ENCODE measurements at regions not wholly inside any gene's neighbourhood (a gene's known extent, or its start where the extent isn't known, plus 50 kb on each side); places are given as distances from the start of the nearest gene placed in this dataset.

DNA sequence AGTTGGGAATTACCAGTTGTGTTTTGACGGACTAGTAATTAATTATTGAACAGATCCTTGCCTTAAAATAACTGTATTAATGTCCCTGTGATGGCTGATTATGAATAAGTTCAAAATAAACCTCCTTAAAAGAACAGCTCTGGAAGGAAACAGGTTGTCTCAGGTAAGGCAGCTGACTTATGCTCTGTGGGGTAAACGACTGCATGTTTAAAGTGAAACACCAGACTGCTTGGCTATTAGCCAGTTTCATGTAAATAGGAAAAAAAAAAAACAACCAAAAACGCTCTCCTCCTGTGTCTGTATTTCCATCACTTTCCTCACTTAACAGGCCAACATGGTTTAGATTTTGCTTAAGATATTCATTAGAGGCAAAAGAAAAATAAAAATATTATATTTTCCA, 243.6 kb downstream of the TMEM182 start (continued):
- TF ChIP-seq ZFX (IDR thresholded peaks at IDR 0.05) (no peak), ZBTB33 (IDR thresholded peaks at IDR 0.05; ENCODE audit: extremely low read depth, insufficient replicate concordance, low read length) (no peak), EZH2phosphoT487 (IDR thresholded peaks at IDR 0.05; ENCODE audit: borderline replicate concordance) (no peak), REST (IDR thresholded peaks at IDR 0.05; ENCODE audit: low read depth) (no peak)

GRCh38 chr2:103007086-103007485, 245.3 kb downstream of the TMEM182 start:
- Histone ChIP-seq H3K27ac (ENCODE audit: low read depth, low read length) (no peak overlapping the region), H3K27me3 (ENCODE audit: insufficient read depth, low read length) (peaks cover 5% of the 10 kb centered on the region; the same call in 1 of the 2 replicates), H3K4me3 (replicated peaks in 1 of 2; ENCODE audit: low read depth in 1 of 2, low read length in 2 of 2) (no peak overlapping the region), H3K9me2 (ENCODE audit: insufficient read depth) (no peaks in the 10 kb centered on the region), H3K79me2 (ENCODE audit: insufficient read depth, low read length) (no peaks in the 10 kb centered on the region), H3K9ac (ENCODE audit: low read length) (no peak overlapping the region), H4K20me1 (ENCODE audit: insufficient read depth) (no peaks in the 10 kb centered on the region), H3K4me2 (ENCODE audit: low read length) (no peak overlapping the region), H2AFZ (ENCODE audit: low read depth, low read length, poor library complexity, severe bottlenecking) (no peak overlapping the region), H3K36me3 (ENCODE audit: control insufficient read depth in 1 of 2, insufficient read depth in 2 of 2, low read length in 2 of 2) (no peaks in the 10 kb centered on the region), H3K4me1 (ENCODE audit: control insufficient read depth in 1 of 2, insufficient read depth in 2 of 2, low read length in 2 of 2) (no peaks in the 10 kb centered on the region), H3K9me3 (ENCODE audit: control insufficient read depth in 1 of 2, insufficient read depth in 1 of 2, low read depth in 1 of 2, low read length in 2 of 2) (no peaks in the 10 kb centered on the region)
- ChIA-PET RAD21 (ENCODE audit: low non-redundant PET in 1 of 2, low total read pairs in 2 of 2, uncharacterized antibody in 2 of 2, unreplicated experiment in 2 of 2) (no interaction called here), CTCF (no interaction called here), POLR2A (no interaction called here)
- ATAC-seq = no peak
- intact Hi-C loops (cut with micrococcal nuclease) = no loop called here
- DNase-seq (ENCODE audit: low read depth, low spot score) = no peak
- no TSS peak for BruUV-seq (replicated peaks)
- TF ChIP-seq EZH2phosphoT487 (IDR thresholded peaks at IDR 0.05; ENCODE audit: borderline replicate concordance) (no peak), YY1 (IDR thresholded peaks at IDR 0.05; ENCODE audit: extremely low read depth, insufficient replicate concordance, low read depth, low read length) (no peak), CTCF (IDR thresholded peaks at IDR 0.05 in 2 of 3, conservative IDR thresholded peaks at IDR 0.05 in 1 of 3; ENCODE audit: borderline replicate concordance in 1 of 3, insufficient read depth in 1 of 3, low read depth in 2 of 3, low read length in 2 of 3) (no peak), SRF (IDR thresholded peaks at IDR 0.05; ENCODE audit: low read depth) (no peak), SIN3A (IDR thresholded peaks at IDR 0.05; ENCODE audit: low read depth) (no peak), ELF1 (IDR thresholded peaks at IDR 0.05; ENCODE audit: borderline replicate concordance, low read depth) (no peak), EZH2 (IDR thresholded peaks at IDR 0.05) (no peak), POLR2A (IDR thresholded peaks at IDR 0.05; ENCODE audit: borderline replicate concordance, extremely low read depth, insufficient read depth, insufficient read length) (no peak), SP1 (IDR thresholded peaks at IDR 0.05; ENCODE audit: low read depth) (no peak), CEBPB (IDR thresholded peaks at IDR 0.05; ENCODE audit: low read depth) (no peak), JUND (IDR thresholded peaks at IDR 0.05) (no peak), TCF7L2 (IDR thresholded peaks at IDR 0.05; ENCODE audit: borderline replicate concordance, extremely low read depth, insufficient read depth, insufficient read length) (no peak), POLR2AphosphoS5 (IDR thresholded peaks at IDR 0.05; ENCODE audit: low read depth, low read length) (no peak), ZNF274 (IDR thresholded peaks at IDR 0.05; ENCODE audit: low read depth, low read length) (no peak), ZFX (IDR thresholded peaks at IDR 0.05) (no peak), EGR1 (IDR thresholded peaks at IDR 0.05; ENCODE audit: low read depth) (no peak)
- TF ChIP-seq, protein P1, sequence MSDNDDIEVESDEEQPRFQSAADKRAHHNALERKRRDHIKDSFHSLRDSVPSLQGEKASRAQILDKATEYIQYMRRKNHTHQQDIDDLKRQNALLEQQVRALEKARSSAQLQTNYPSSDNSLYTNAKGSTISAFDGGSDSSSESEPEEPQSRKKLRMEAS (IDR thresholded peaks at IDR 0.05) = no peak

Measured in HCT116 (cell line).